ENCODE measurements at regions not wholly inside any gene's neighbourhood (a gene's known extent, or its start where the extent isn't known, plus 50 kb on each side); places are given as distances from the start of the nearest gene placed in this dataset.

- no peak for TF ChIP-seq FOXJ3 (CRISPR knock-in tag; IDR thresholded peaks at IDR 0.05)
- no peak; the same call in 1 of the 2 replicates for TF ChIP-seq MAX (IDR thresholded peaks at IDR 0.05; ENCODE audit: low read depth)
- TF ChIP-seq YY1 (IDR thresholded peaks at IDR 0.05; ENCODE audit: low read depth) = no peak; the same call in 1 of the 2 replicates
- no peak for TF ChIP-seq RAD21 (IDR thresholded peaks at IDR 0.05; ENCODE audit: low read length)
These were observed 220.7 kb upstream of the EMCN start (continued) for GRCh38 chr4:100738196-100739165.

- no peaks in the 10 kb centered on the region for H4K20me1 ChIP-seq (ENCODE audit: insufficient read depth)
- CTCF ChIA-PET = interaction anchor here (1.0 kb wide), 1 partner anchor 26 kb away, joined by 3 read pairs; no protein-coding TSS in a partner anchor
- H3K4me3 ChIP-seq (ENCODE audit: low read depth in 2 of 2, low read length in 1 of 2) = no peak overlapping the region; a peak in 1 of 4 replicates
- no peaks in the 10 kb centered on the region for H3K9me2 ChIP-seq
- peaks cover 9% of the 10 kb centered on the region; the same call in 1 of the 2 replicates for H3K9me3 ChIP-seq
- H3K27me3 ChIP-seq (ENCODE audit: insufficient read depth) = no peaks in the 10 kb centered on the region
- H3K79me2 ChIP-seq (ENCODE audit: insufficient read depth) = no peaks in the 10 kb centered on the region; the same call in 1 of the 2 replicates
- WGBS (ENCODE audit: low lambda C conversion rate) = 34% methylated on average over 2 of the region's 2 CpGs
- H3K4me2 ChIP-seq = peak overlapping the region; percentile 63; the same call in 1 of the 2 replicates
- peaks cover 0 to 23% of the 10 kb centered on the region in 2 experiments for H3K4me1 ChIP-seq (ENCODE audit: control insufficient read depth in 1 of 2, insufficient read depth in 2 of 2, low read depth in 1 of 2, low read length in 1 of 2)
- H2AFZ ChIP-seq (ENCODE audit: low read depth) = no peak overlapping the region
- no peak for DNase-seq
- POLR2A ChIA-PET = no interaction called here
- peaks cover 0 to 16% of the 10 kb centered on the region in 2 experiments for H3K36me3 ChIP-seq (replicated peaks in 1 of 2; ENCODE audit: control insufficient read depth in 1 of 2, insufficient read depth in 2 of 2, low read length in 1 of 2)
- peak overlapping the region; percentile 83 to 93 for H3K27ac ChIP-seq (ENCODE audit: low read depth in 2 of 2, low read length in 1 of 2)
- no peak overlapping the region; the same call in 1 of the 2 replicates for H3K9ac ChIP-seq
- H3F3A ChIP-seq (replicated peaks; ENCODE audit: insufficient read depth) = peaks cover 30% of the 10 kb centered on the region
- peak; percentile 41; the same call in 1 of the 2 replicates for TF ChIP-seq ZBTB33 (IDR thresholded peaks at IDR 0.05; ENCODE audit: borderline replicate concordance, low read depth)
- TF ChIP-seq FOXM1 (IDR thresholded peaks at IDR 0.05; ENCODE audit: low read depth) = peak; percentile 96
- no peak for TF ChIP-seq SIN3A (IDR thresholded peaks at IDR 0.05; ENCODE audit: borderline replicate concordance, low read depth, low read length)
- TF ChIP-seq USF2 (IDR thresholded peaks at IDR 0.05; ENCODE audit: borderline replicate concordance, low read depth, low read length) = no peak
- TF ChIP-seq EZH2phosphoT487 (IDR thresholded peaks at IDR 0.05; ENCODE audit: borderline replicate concordance, low read depth) = no peak
- no peak for TF ChIP-seq REST (IDR thresholded peaks at IDR 0.05; ENCODE audit: low read depth, low read length)
- TF ChIP-seq FOXJ3 (CRISPR knock-in tag; IDR thresholded peaks at IDR 0.05) = no peak
- peak; percentile 86; the same call in 1 of the 2 replicates for TF ChIP-seq POLR2AphosphoS5 (IDR thresholded peaks at IDR 0.05; ENCODE audit: low read depth, low read length)
- peak; percentile 99 for TF ChIP-seq TCF12 (IDR thresholded peaks at IDR 0.05)
- TF ChIP-seq ELF1 (IDR thresholded peaks at IDR 0.05) = peak; percentile 37; the same call in 1 of the 2 replicates
- peak; percentile 94 for TF ChIP-seq TEAD4 (IDR thresholded peaks at IDR 0.05; ENCODE audit: borderline replicate concordance, insufficient read depth)
- no peak for TF ChIP-seq RCOR1 (IDR thresholded peaks at IDR 0.05; ENCODE audit: low read length)
- peak; percentile 79; the same call in 1 of the 2 replicates for TF ChIP-seq YY1 (IDR thresholded peaks at IDR 0.05; ENCODE audit: low read depth)
- no peak for TF ChIP-seq RAD21 (IDR thresholded peaks at IDR 0.05; ENCODE audit: low read length)
- TF ChIP-seq RXRA (IDR thresholded peaks at IDR 0.05; ENCODE audit: borderline replicate concordance, low read depth) = peak; percentile 86; the same call in 1 of the 2 replicates
- peak; percentile 96 for TF ChIP-seq MEF2A (IDR thresholded peaks at IDR 0.05; ENCODE audit: borderline replicate concordance, low read depth)
- TF ChIP-seq NFIC (IDR thresholded peaks at IDR 0.05; ENCODE audit: borderline replicate concordance) = peak; percentile 95
- TF ChIP-seq JUND (IDR thresholded peaks at IDR 0.05) = peak; percentile 95
- TF ChIP-seq FOSL2 (IDR thresholded peaks at IDR 0.05; ENCODE audit: borderline replicate concordance, low read depth) = peak; percentile 94
- TF ChIP-seq EP300 (IDR thresholded peaks at IDR 0.05; ENCODE audit: borderline replicate concordance in 1 of 2, low read depth in 1 of 2, low read length in 1 of 2) = peak; percentile 74 to 96
These were observed 219.0 kb upstream of the EMCN start for GRCh38 chr4:100736641-100737451.

Data from SK-N-SH (cell line).